DOHH2 (cell line): ENCODE measurements at regions not wholly inside any gene's neighbourhood (a gene's known extent, or its start where the extent isn't known, plus 50 kb on each side); places are given as distances from the start of the nearest gene placed in this dataset.

Source experiments
- H3F3A ChIP-seq: fragments of 200-600 bp; sonication (generic), shearing (Covaris generic); 2 replicates; pipeline ENCODE4 v1.6.0; 2016; ENCODE audit warnings: antibody characterized with exemption, mild to moderate bottlenecking; ENCODE audit not compliant: control insufficient read depth, insufficient read depth
- H3K27ac ChIP-seq: fragments of 200-600 bp; sonication (generic); 2 replicates; pipeline ENCODE4 v1.5.1; 2014; ENCODE audit warnings: low read depth, mild to moderate bottlenecking, low read length, moderate library complexity
- H3K27me3 ChIP-seq: fragments of 200-600 bp; sonication (generic); 2 replicates; pipeline ENCODE4 v1.6.1; 2014; ENCODE audit warnings: mild to moderate bottlenecking, low read length, mixed read lengths; ENCODE audit not compliant: control insufficient read depth
- H3K36me3 ChIP-seq: fragments of 200-600 bp; sonication (generic); 2 replicates; pipeline ENCODE4 v1.6.1; 2014; ENCODE audit warnings: mild to moderate bottlenecking, low read length, moderate library complexity, mixed read lengths; ENCODE audit not compliant: control insufficient read depth
- H3K4me1 ChIP-seq: fragments of 200-600 bp; sonication (generic); 2 replicates; pipeline ENCODE4 v1.6.1; 2014; ENCODE audit warnings: mild to moderate bottlenecking, low read length, mixed read lengths; ENCODE audit not compliant: control insufficient read depth
- H3K4me2 ChIP-seq: fragments of 200-600 bp; sonication (generic); 2 replicates; pipeline ENCODE4 v1.6.0; 2014; ENCODE audit warnings: mild to moderate bottlenecking, low read length, moderate library complexity
- H3K4me3 ChIP-seq: fragments of 200-600 bp; sonication (generic); 2 replicates; pipeline ENCODE4 v1.5.1; 2014; ENCODE audit warnings: mild to moderate bottlenecking, low read length, mixed read lengths
- H3K79me2 ChIP-seq: fragments of 200-600 bp; sonication (generic); 2 replicates; pipeline ENCODE4 v1.6.1; 2014; ENCODE audit warnings: mild to moderate bottlenecking, low read length, mixed read lengths; ENCODE audit not compliant: control insufficient read depth
- H3K9me2 ChIP-seq: fragments of 200-600 bp; sonication (generic); replicated peaks from 2 replicates; pipeline ENCODE4 v1.6.1; 2014; ENCODE audit warnings: mild to moderate bottlenecking, low read length, mixed read lengths; ENCODE audit not compliant: control insufficient read depth
- H3K9me3 ChIP-seq: fragments of 200-600 bp; sonication (generic); 2 replicates; pipeline ENCODE4 v1.6.1; 2014; ENCODE audit warnings: antibody characterized with exemption, low read length, mixed read lengths; ENCODE audit not compliant: control insufficient read depth, insufficient read depth
- H4K20me1 ChIP-seq: fragments of 200-600 bp; sonication (generic); 2 replicates; pipeline ENCODE4 v1.6.0; 2014; ENCODE audit warnings: low read depth, mild to moderate bottlenecking, antibody characterized with exemption, low read length, moderate library complexity; ENCODE audit not compliant: control insufficient read depth, insufficient read depth
- CTCF ChIP-seq: fragments of 200-600 bp; sonication (generic); IDR thresholded peaks from one replicate; pipeline ENCODE4 v1.5.1; 2014; ENCODE audit warnings: antibody characterized with exemption, mild to moderate bottlenecking, low read depth, low read length; ENCODE audit not compliant: poor library complexity, severe bottlenecking
- EZH2phosphoT487 ChIP-seq: fragments of 200-600 bp; sonication (generic); IDR thresholded peaks from 2 replicates; pipeline ENCODE4 v1.6.1; 2017; ENCODE audit warnings: borderline replicate concordance, mild to moderate bottlenecking, antibody characterized with exemption, low read length, moderate library complexity, mixed read lengths

GRCh38 chr17:70808596-70808995 is 639.3 kb downstream of the KCNJ2 start:
- no peaks in the 10 kb centered on the region for H3K4me1 ChIP-seq
- H3F3A ChIP-seq = no peaks in the 10 kb centered on the region
- H3K9me3 ChIP-seq = no peaks in the 10 kb centered on the region
- TF ChIP-seq EZH2phosphoT487 (no peak), CTCF (peak; percentile 49)
- H3K4me2 ChIP-seq = no peak overlapping the region
- no peaks in the 10 kb centered on the region for H3K79me2 ChIP-seq
- H3K4me3 ChIP-seq = no peak overlapping the region
- no peaks in the 10 kb centered on the region for H3K27me3 ChIP-seq
- no peaks in the 10 kb centered on the region for H3K9me2 ChIP-seq
- no peaks in the 10 kb centered on the region for H3K36me3 ChIP-seq
- H4K20me1 ChIP-seq = no peaks in the 10 kb centered on the region
- H3K27ac ChIP-seq = no peak overlapping the region

GRCh38 chr17:70810609-70811008 is 641.3 kb downstream of the KCNJ2 start:
- no peaks in the 10 kb centered on the region for H3F3A ChIP-seq

GRCh38 chr17:70813355-70813930 is 644.1 kb downstream of the KCNJ2 start:
- Histone ChIP-seq H3K27me3 (no peaks in the 10 kb centered on the region), H3K27ac (no peak overlapping the region), H3K36me3 (no peaks in the 10 kb centered on the region), H3K4me2 (no peak overlapping the region), H4K20me1 (no peaks in the 10 kb centered on the region), H3K79me2 (no peaks in the 10 kb centered on the region), H3K9me3 (no peaks in the 10 kb centered on the region), H3K4me1 (no peaks in the 10 kb centered on the region), H3K4me3 (no peak overlapping the region), H3K9me2 (no peaks in the 10 kb centered on the region), H3F3A (no peaks in the 10 kb centered on the region)
- TF ChIP-seq EZH2phosphoT487 = no peak
- TF ChIP-seq CTCF = no peak

More at GRCh38 chr17:70810609-70811008, 641.3 kb downstream of the KCNJ2 start:
- TF ChIP-seq CTCF = no peak
- TF ChIP-seq EZH2phosphoT487 = no peak
- no peak overlapping the region for H3K4me2 ChIP-seq
- H4K20me1 ChIP-seq = no peaks in the 10 kb centered on the region
- no peaks in the 10 kb centered on the region for H3K36me3 ChIP-seq
- H3K27me3 ChIP-seq = no peaks in the 10 kb centered on the region
- no peaks in the 10 kb centered on the region for H3K9me2 ChIP-seq
- no peak overlapping the region for H3K27ac ChIP-seq
- H3K79me2 ChIP-seq = no peaks in the 10 kb centered on the region
- no peaks in the 10 kb centered on the region for H3K4me1 ChIP-seq
- no peak overlapping the region for H3K4me3 ChIP-seq
- no peaks in the 10 kb centered on the region for H3K9me3 ChIP-seq
